Keratinocyte (primary cell): ENCODE measurements at regions not wholly inside any gene's neighbourhood (a gene's known extent, or its start where the extent isn't known, plus 50 kb on each side); places are given as distances from the start of the nearest gene placed in this dataset.

Experiments
- DNase-seq: peaks from one replicate; pipeline ENCODE4 v3.0.0-alpha.2; 2011; ENCODE audit warnings: low read depth, missing footprints, low spot score
- FAIRE-seq: peaks from 2 replicates; lab custom pipeline; 2011; peaks lifted over from hg19 to GRCh38; lab: Jason Lieb, UNC
- H2AFZ ChIP-seq: 2 replicates; pipeline ENCODE4 v1.6.0; 2012; ENCODE audit warnings: low read length, control low read depth, inconsistent platforms; ENCODE audit not compliant: control insufficient read depth
- H3K27ac ChIP-seq: 2 replicates; pipeline ENCODE4 v1.5.1; 2011; ENCODE audit warnings: low read length; ENCODE audit not compliant: control insufficient read depth, insufficient read depth
- H3K27me3 ChIP-seq: 3 replicates; pipeline ENCODE4 v1.6.0; 2011; ENCODE audit warnings: low read length; ENCODE audit not compliant: control insufficient read depth, insufficient read depth; ENCODE audit errors: extremely low read depth
- H3K36me3 ChIP-seq, 2 experiments: 2 replicates in 1 of 2; 3 replicates in 1 of 2; pipeline ENCODE4 v1.5.1; 2011; ENCODE audit warnings: low read length in 2 of 2, mild to moderate bottlenecking in 1 of 2; ENCODE audit not compliant: control insufficient read depth in 2 of 2, insufficient read depth in 2 of 2; ENCODE audit errors: extremely low read depth in 1 of 2
- H3K4me1 ChIP-seq: 3 replicates; pipeline ENCODE4 v1.5.1; 2011; ENCODE audit warnings: low read length; ENCODE audit not compliant: control insufficient read depth, insufficient read depth; ENCODE audit errors: extremely low read depth
- H3K4me2 ChIP-seq: 3 replicates; pipeline ENCODE4 v1.6.0; 2011; ENCODE audit warnings: low read depth, low read length; ENCODE audit not compliant: control insufficient read depth, insufficient read depth; ENCODE audit errors: extremely low read depth
- H3K4me3 ChIP-seq, 3 experiments: fragments of 200-600 bp in 1 of 3; sonication (generic) in 1 of 3; 2 replicates in 2 of 3; 3 replicates in 1 of 3; pipeline ENCODE4 v1.5.1; 2011 to 2016; ENCODE audit warnings: low read length in 3 of 3, mild to moderate bottlenecking in 3 of 3, control low read depth in 2 of 3, inconsistent platforms in 1 of 3, low read depth in 1 of 3, mixed read lengths in 1 of 3, mixed run types in 1 of 3, moderate library complexity in 1 of 3; ENCODE audit not compliant: control insufficient read depth in 2 of 3, insufficient read depth in 2 of 3; ENCODE audit errors: extremely low read depth in 1 of 3
- H3K79me2 ChIP-seq: 2 replicates; pipeline ENCODE4 v1.6.0; 2012; ENCODE audit warnings: low read length; ENCODE audit not compliant: control insufficient read depth, insufficient read depth
- H3K9ac ChIP-seq: 3 replicates; pipeline ENCODE4 v1.6.0; 2011; ENCODE audit warnings: low read length; ENCODE audit not compliant: control insufficient read depth, insufficient read depth; ENCODE audit errors: extremely low read depth
- H3K9me1 ChIP-seq: 3 replicates; pipeline ENCODE4 v1.6.0; 2011; ENCODE audit warnings: low read length; ENCODE audit not compliant: control insufficient read depth, insufficient read depth; ENCODE audit errors: extremely low read depth
- H3K9me3 ChIP-seq: 2 replicates; pipeline ENCODE4 v1.5.1; 2012; ENCODE audit warnings: low read depth, low read length; ENCODE audit not compliant: control insufficient read depth
- H4K20me1 ChIP-seq: 3 replicates; pipeline ENCODE4 v1.6.0; 2011; ENCODE audit warnings: low read length; ENCODE audit not compliant: control insufficient read depth, insufficient read depth; ENCODE audit errors: extremely low read depth
- EZH2 ChIP-seq: IDR thresholded peaks from one replicate; pipeline ENCODE4 v1.6.1; 2012; ENCODE audit warnings: inconsistent platforms, mild to moderate bottlenecking, low read length, moderate library complexity
- dilution Hi-C: fragments of 300-500 bp; cut with MboI; formaldehyde crosslinking; loops from one replicate; pipeline ENCODE4 v1.7.0; 2020; ENCODE audit warnings: low sequenced_read_pairs; ENCODE audit not compliant: extremely low pct_ligation_motif_present
- TF ChIP-seq, protein P1 (sequence below), 3 experiments: IDR thresholded peaks in 1 of 3; conservative IDR thresholded peaks in 1 of 3; optimal IDR thresholded peaks in 1 of 3; 2 replicates in 2 of 3; 3 replicates in 1 of 3; pipeline versions ENCODE3 to v1.5.1; 2011; ENCODE audit warnings: low read length in 3 of 3, mild to moderate bottlenecking in 3 of 3, moderate library complexity in 2 of 3, control low read depth in 1 of 3, inconsistent platforms in 1 of 3; ENCODE audit not compliant: insufficient read depth in 2 of 3; ENCODE audit errors: extremely low read depth in 1 of 3

DNA sequence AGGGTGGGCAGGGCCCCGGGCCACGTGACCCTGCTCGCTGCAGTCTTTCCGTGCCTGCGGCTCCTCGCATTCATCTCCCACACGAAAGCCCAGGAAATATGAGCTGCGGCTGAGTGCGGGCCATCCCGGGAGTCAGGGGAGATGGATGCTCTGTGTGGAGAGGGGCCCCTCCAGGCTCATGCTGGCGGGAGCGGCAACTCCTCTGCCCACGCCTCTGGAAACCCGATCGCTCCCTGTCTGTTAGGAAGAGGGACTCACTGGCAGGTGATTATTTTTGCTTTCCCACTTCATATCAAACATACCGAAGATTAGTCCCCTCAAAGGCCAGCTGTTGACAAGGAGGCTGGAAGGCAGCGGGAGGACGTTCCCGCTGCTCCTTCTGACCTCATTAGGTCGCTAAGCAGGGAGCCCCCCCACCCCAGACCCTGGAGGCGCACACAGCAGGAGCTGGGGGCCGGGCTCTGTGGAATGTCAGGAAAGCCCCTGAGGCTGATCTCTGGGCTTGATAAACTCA lies 228.5 kb downstream of the FOXL1 start:
- FAIRE-seq (no peak), DNase-seq (no peak)
- dilution Hi-C loops, result no loop called here
- Histone ChIP-seq H3K4me1 (no peaks in the 10 kb centered on the region), H3K9me1 (no peaks in the 10 kb centered on the region), H3K4me3 (no peak overlapping the region), H3K79me2 (no peaks in the 10 kb centered on the region), H4K20me1 (no peaks in the 10 kb centered on the region), H3K4me2 (no peak overlapping the region), H3K27ac (no peak overlapping the region), H3K9ac (no peak overlapping the region), H3K9me3 (no peaks in the 10 kb centered on the region), H3K36me3 (no peaks in the 10 kb centered on the region), H2AFZ (no peak overlapping the region), H3K27me3 (peaks cover 40% of the 10 kb centered on the region)
- no peak for TF ChIP-seq EZH2
- TF ChIP-seq, protein P1, sequence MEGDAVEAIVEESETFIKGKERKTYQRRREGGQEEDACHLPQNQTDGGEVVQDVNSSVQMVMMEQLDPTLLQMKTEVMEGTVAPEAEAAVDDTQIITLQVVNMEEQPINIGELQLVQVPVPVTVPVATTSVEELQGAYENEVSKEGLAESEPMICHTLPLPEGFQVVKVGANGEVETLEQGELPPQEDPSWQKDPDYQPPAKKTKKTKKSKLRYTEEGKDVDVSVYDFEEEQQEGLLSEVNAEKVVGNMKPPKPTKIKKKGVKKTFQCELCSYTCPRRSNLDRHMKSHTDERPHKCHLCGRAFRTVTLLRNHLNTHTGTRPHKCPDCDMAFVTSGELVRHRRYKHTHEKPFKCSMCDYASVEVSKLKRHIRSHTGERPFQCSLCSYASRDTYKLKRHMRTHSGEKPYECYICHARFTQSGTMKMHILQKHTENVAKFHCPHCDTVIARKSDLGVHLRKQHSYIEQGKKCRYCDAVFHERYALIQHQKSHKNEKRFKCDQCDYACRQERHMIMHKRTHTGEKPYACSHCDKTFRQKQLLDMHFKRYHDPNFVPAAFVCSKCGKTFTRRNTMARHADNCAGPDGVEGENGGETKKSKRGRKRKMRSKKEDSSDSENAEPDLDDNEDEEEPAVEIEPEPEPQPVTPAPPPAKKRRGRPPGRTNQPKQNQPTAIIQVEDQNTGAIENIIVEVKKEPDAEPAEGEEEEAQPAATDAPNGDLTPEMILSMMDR (optimal IDR thresholded peaks at IDR 0.05 in 1 of 3, IDR thresholded peaks at IDR 0.05 in 1 of 3, conservative IDR thresholded peaks at IDR 0.05 in 1 of 3; ENCODE audit: extremely low read depth in 1 of 3, insufficient read depth in 2 of 3, low read length in 3 of 3), result no peak

DNA sequence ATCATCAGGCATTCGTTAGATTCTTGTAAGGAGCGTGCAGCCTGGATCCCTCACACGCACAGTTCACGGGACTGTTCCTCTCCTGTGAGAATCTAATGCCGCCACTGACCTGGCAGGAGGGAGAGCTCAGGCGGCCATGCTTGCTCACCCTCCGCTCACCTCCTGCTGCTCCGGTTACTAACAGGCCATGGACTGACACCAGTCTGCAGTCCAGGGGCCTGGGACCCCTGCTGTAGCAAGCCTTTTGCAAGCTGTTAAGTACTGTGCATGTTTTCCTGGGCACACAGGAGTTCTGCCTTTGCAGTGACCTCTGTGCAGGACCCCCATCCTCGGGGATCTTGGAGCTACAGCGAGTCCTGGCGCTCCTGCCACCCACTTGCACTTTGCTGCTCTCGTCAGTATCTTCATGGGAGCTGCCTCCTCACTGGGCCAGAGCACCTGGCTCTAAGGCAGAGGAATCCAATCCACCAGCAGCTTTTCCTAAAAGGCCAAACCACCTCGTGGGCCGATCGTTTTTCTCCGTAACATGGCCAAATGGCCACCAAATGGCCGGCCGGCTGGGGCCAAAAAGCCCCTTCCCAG lies 230.6 kb downstream of the FOXL1 start:
- Histone ChIP-seq H2AFZ (no peak overlapping the region), H3K9me3 (no peaks in the 10 kb centered on the region), H3K27ac (no peak overlapping the region), H3K9ac (no peak overlapping the region), H3K9me1 (no peaks in the 10 kb centered on the region), H3K4me3 (no peak overlapping the region), H3K27me3 (peaks cover 37% of the 10 kb centered on the region), H3K36me3 (no peaks in the 10 kb centered on the region), H4K20me1 (peaks cover under 1% of the 10 kb centered on the region), H3K79me2 (no peaks in the 10 kb centered on the region), H3K4me1 (peaks cover 4% of the 10 kb centered on the region), H3K4me2 (no peak overlapping the region)
- no peak for TF ChIP-seq EZH2
- TF ChIP-seq, protein P1 (optimal IDR thresholded peaks at IDR 0.05 in 1 of 3, IDR thresholded peaks at IDR 0.05 in 1 of 3, conservative IDR thresholded peaks at IDR 0.05 in 1 of 3; ENCODE audit: extremely low read depth in 1 of 3, insufficient read depth in 2 of 3, low read length in 3 of 3), result no peak
- dilution Hi-C loops, result no loop called here
- DNase-seq, result no peak
- no peak for FAIRE-seq
